ENCODE measurements at regions not wholly inside any gene's neighbourhood (a gene's known extent, or its start where the extent isn't known, plus 50 kb on each side); places are given as distances from the start of the nearest gene placed in this dataset.

DNA sequence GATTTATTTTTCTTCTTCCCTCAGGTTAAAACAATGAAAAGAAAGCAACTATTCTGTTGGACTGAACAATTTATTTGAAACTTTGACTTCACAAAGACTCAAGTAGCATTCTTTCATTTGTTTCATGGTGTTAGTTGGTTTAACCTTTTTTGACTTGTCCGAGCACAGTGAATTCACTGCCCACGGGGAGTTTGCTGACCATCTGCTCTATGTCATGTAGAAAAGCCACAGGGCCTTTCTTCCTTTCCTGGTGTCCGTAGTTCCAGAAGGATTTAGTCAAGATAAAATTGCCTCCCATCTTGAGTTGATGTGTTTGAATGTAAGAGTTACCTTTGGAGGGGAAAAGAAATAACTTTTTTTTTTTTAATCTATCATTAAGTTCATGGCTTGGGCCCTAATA, 55.1 kb upstream of the ZNF608 start:
- no peak overlapping the region for H3K4me2 ChIP-seq (ENCODE audit: control insufficient read depth, insufficient read depth)
- no TSS peak for BruUV-seq (replicated peaks)
- in situ Hi-C loops (cut with MboI), result no loop called here
- ChIA-PET RAD21 (ENCODE audit: unreplicated experiment) (no interaction called here), POLR2A (no interaction called here), CTCF (no interaction called here), SMC1A (ENCODE audit: uncharacterized antibody, unreplicated experiment) (no interaction called here)
- intact Hi-C loops (cut with micrococcal nuclease; ENCODE audit: unreplicated experiment), result no loop called here
- 68% methylated on average over 3 of the region's 3 CpGs for WGBS (ENCODE audit: insufficient coverage, insufficient replicate concordance, low lambda C conversion rate, missing lambda C conversion rate)
- FAIRE-seq (no peak), ATAC-seq (no peak), DNase-seq (ENCODE audit: low read depth, low spot score) (no peak)
- no peaks in the 10 kb centered on the region for H3K79me2 ChIP-seq (ENCODE audit: control insufficient read depth, insufficient read depth, low read length)
- H3K27ac ChIP-seq (ENCODE audit: control insufficient read depth, insufficient read depth), result no peak overlapping the region
- H3K9ac ChIP-seq (ENCODE audit: control insufficient read depth, insufficient read depth, low read length), result no peak overlapping the region
- H2AFZ ChIP-seq (ENCODE audit: control insufficient read depth, low read depth, low read length), result no peak overlapping the region
- no peaks in the 10 kb centered on the region for H3K9me3 ChIP-seq (replicated peaks; ENCODE audit: control insufficient read depth, insufficient read depth, low read length)
- no peaks in the 10 kb centered on the region for H3K27me3 ChIP-seq (replicated peaks in 1 of 2; ENCODE audit: control insufficient read depth in 2 of 2, insufficient read depth in 2 of 2, low read length in 1 of 2)
- H3K4me3 ChIP-seq, result no peak overlapping the region
- peaks cover 3% of the 10 kb centered on the region for H3K4me1 ChIP-seq (ENCODE audit: control insufficient read depth, insufficient read depth, low read length)
- H4K20me1 ChIP-seq (ENCODE audit: control insufficient read depth, insufficient read depth), result no peaks in the 10 kb centered on the region
- H3K36me3 ChIP-seq (ENCODE audit: control insufficient read depth in 2 of 2, insufficient read depth in 2 of 2, low read length in 1 of 2), result no peaks in the 10 kb centered on the region
- TF ChIP-seq SIX5 (IDR thresholded peaks at IDR 0.05; ENCODE audit: low read depth, low read length, severe bottlenecking), result no peak
- TF ChIP-seq ZNF687 (IDR thresholded peaks at IDR 0.05), result no peak
- TF ChIP-seq HDAC2 (IDR thresholded peaks at IDR 0.05), result no peak
- no peak for TF ChIP-seq KLF5 (IDR thresholded peaks at IDR 0.05; ENCODE audit: partially characterized antibody)
- TF ChIP-seq TCF3 (IDR thresholded peaks at IDR 0.05; ENCODE audit: borderline replicate concordance, insufficient read depth, low read depth, low read length), result no peak
- no peak for TF ChIP-seq BACH1 (IDR thresholded peaks at IDR 0.05; ENCODE audit: borderline replicate concordance)
- TF ChIP-seq YY1 (IDR thresholded peaks at IDR 0.05; ENCODE audit: low read depth, low read length), result no peak
- TF ChIP-seq CREB1 (IDR thresholded peaks at IDR 0.05; ENCODE audit: low read depth), result no peak
- no peak for TF ChIP-seq CHD2 (IDR thresholded peaks at IDR 0.05; ENCODE audit: borderline replicate concordance, low read depth, low read length)
- no peak for TF ChIP-seq RB1 (IDR thresholded peaks at IDR 0.05; ENCODE audit: borderline replicate concordance)
- no peak for TF ChIP-seq ELK1 (IDR thresholded peaks at IDR 0.05; ENCODE audit: low read depth, low read length)
- no peak for TF ChIP-seq RBBP5 (conservative IDR thresholded peaks at IDR 0.05)
- TF ChIP-seq, protein P1, sequence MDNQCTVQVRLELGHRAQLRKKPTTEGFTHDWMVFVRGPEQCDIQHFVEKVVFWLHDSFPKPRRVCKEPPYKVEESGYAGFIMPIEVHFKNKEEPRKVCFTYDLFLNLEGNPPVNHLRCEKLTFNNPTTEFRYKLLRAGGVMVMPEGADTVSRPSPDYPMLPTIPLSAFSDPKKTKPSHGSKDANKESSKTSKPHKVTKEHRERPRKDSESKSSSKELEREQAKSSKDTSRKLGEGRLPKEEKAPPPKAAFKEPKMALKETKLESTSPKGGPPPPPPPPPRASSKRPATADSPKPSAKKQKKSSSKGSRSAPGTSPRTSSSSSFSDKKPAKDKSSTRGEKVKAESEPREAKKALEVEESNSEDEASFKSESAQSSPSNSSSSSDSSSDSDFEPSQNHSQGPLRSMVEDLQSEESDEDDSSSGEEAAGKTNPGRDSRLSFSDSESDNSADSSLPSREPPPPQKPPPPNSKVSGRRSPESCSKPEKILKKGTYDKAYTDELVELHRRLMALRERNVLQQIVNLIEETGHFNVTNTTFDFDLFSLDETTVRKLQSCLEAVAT (IDR thresholded peaks at IDR 0.05), result no peak
- TF ChIP-seq NR2C2 (IDR thresholded peaks at IDR 0.05; ENCODE audit: borderline replicate concordance, control insufficient read depth, insufficient read length, low read depth), result no peak
- TF ChIP-seq FOS (IDR thresholded peaks at IDR 0.05; ENCODE audit: borderline replicate concordance, extremely low read depth, insufficient read length), result no peak
- no peak for TF ChIP-seq USF1 (IDR thresholded peaks at IDR 0.05; ENCODE audit: borderline replicate concordance, extremely low read length, insufficient read depth, low read depth, low read length)
- TF ChIP-seq JUNB (IDR thresholded peaks at IDR 0.05), result no peak
- TF ChIP-seq POLR2AphosphoS5 (IDR thresholded peaks at IDR 0.05; ENCODE audit: low read length), result no peak

Data from GM12878 (cell line).